Uterus (tissue), 2 donors: ENCODE measurements at regions not wholly inside any gene's neighbourhood (a gene's known extent, or its start where the extent isn't known, plus 50 kb on each side); places are given as distances from the start of the nearest gene placed in this dataset.

Experiments
- POLR2A ChIP-seq, 2 donors: fragments of 450-650 bp; IDR thresholded peaks; one replicate each; pipeline ENCODE4 v1.6.1; 2016; ENCODE audit warnings: antibody characterized with exemption in 2 of 2, mild to moderate bottlenecking in 1 of 2, moderate library complexity in 1 of 2
- TF ChIP-seq, protein P1 (sequence below), 4 experiments: fragments of 200-600 bp in 2 of 4; fragments of 450-650 bp in 2 of 4; sonication (generic) in 2 of 4; IDR thresholded peaks; one replicate each; pipeline ENCODE4 v1.5.1; 2016 to 2019; ENCODE audit warnings: antibody characterized with exemption in 4 of 4, mild to moderate bottlenecking in 2 of 4, moderate library complexity in 1 of 4

DNA sequence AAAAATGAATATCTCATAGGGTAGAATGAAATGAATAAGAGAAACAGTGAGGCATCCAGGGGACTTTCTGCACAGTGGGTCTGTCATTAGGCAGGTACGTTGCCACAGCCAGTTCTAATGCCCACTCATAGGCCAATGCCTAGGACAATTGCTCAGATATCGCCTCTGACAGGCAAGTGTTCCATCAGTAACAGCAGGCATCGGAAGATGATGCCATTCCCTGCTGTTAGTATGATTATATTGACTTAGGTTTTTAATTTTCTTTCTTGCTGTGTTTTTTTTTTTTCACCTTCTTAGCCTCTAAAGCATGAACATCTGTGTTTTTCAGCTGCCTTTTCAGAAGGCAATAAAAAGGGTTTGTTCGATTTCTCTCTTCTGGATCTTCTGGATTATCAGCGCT is 90.7 kb downstream of the PRL start:
- TF ChIP-seq, protein P1, sequence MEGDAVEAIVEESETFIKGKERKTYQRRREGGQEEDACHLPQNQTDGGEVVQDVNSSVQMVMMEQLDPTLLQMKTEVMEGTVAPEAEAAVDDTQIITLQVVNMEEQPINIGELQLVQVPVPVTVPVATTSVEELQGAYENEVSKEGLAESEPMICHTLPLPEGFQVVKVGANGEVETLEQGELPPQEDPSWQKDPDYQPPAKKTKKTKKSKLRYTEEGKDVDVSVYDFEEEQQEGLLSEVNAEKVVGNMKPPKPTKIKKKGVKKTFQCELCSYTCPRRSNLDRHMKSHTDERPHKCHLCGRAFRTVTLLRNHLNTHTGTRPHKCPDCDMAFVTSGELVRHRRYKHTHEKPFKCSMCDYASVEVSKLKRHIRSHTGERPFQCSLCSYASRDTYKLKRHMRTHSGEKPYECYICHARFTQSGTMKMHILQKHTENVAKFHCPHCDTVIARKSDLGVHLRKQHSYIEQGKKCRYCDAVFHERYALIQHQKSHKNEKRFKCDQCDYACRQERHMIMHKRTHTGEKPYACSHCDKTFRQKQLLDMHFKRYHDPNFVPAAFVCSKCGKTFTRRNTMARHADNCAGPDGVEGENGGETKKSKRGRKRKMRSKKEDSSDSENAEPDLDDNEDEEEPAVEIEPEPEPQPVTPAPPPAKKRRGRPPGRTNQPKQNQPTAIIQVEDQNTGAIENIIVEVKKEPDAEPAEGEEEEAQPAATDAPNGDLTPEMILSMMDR (IDR thresholded peaks at IDR 0.05): no peak
- TF ChIP-seq POLR2A (IDR thresholded peaks at IDR 0.05): no peak
